ENCODE measurements at regions not wholly inside any gene's neighbourhood (a gene's known extent, or its start where the extent isn't known, plus 50 kb on each side); places are given as distances from the start of the nearest gene placed in this dataset.

- Histone ChIP-seq H3K4me1 (no peaks in the 10 kb centered on the region), H3K27me3 (no peaks in the 10 kb centered on the region), H3K27ac (no peak overlapping the region), H3K4me3 (no peak overlapping the region), H3K36me3 (no peaks in the 10 kb centered on the region), H3K9me3 (peaks cover 0 to 6% (median 0%) of the 10 kb centered on the region in 4 donors)
- no peak for DNase-seq
- TF ChIP-seq CTCF (IDR thresholded peaks at IDR 0.05) (no peak), POLR2A (IDR thresholded peaks at IDR 0.05) (no peak)
Observed at GRCh38 chr13:22980936-22981335, 199.8 kb upstream of the SGCG start.

- DNase-seq = no peak
- no peak overlapping the region for H3K4me3 ChIP-seq
- no peak overlapping the region for H3K27ac ChIP-seq
- H3K4me1 ChIP-seq = no peaks in the 10 kb centered on the region
- no peaks in the 10 kb centered on the region for H3K27me3 ChIP-seq
- TF ChIP-seq POLR2A (IDR thresholded peaks at IDR 0.05) (no peak), CTCF (IDR thresholded peaks at IDR 0.05) (no peak)
- H3K9me3 ChIP-seq = no peaks in the 10 kb centered on the region
- H3K36me3 ChIP-seq = no peaks in the 10 kb centered on the region
Observed at GRCh38 chr13:22993148-22993547, 187.6 kb upstream of the SGCG start.

- TF ChIP-seq CTCF (IDR thresholded peaks at IDR 0.05) = no peak
- no peak for TF ChIP-seq POLR2A (IDR thresholded peaks at IDR 0.05)
- Histone ChIP-seq H3K9me3 (no peaks in the 10 kb centered on the region), H3K4me1 (no peaks in the 10 kb centered on the region), H3K4me3 (no peak overlapping the region), H3K27ac (no peak overlapping the region), H3K36me3 (no peaks in the 10 kb centered on the region), H3K27me3 (no peaks in the 10 kb centered on the region)
- no peak for DNase-seq
Observed at GRCh38 chr13:23003446-23003845, 177.3 kb upstream of the SGCG start.

GRCh38 chr13:23007426-23007825, 173.4 kb upstream of the SGCG start:
- Histone ChIP-seq H3K27ac (no peak overlapping the region), H3K9me3 (no peaks in the 10 kb centered on the region), H3K27me3 (no peaks in the 10 kb centered on the region), H3K4me1 (no peaks in the 10 kb centered on the region), H3K4me3 (no peak overlapping the region), H3K36me3 (no peaks in the 10 kb centered on the region)
- TF ChIP-seq POLR2A (IDR thresholded peaks at IDR 0.05) (no peak), CTCF (IDR thresholded peaks at IDR 0.05) (no peak)
- DNase-seq = no peak

- Histone ChIP-seq H3K36me3 (no peaks in the 10 kb centered on the region), H3K27me3 (no peaks in the 10 kb centered on the region), H3K4me3 (no peak overlapping the region), H3K27ac (no peak overlapping the region), H3K4me1 (no peaks in the 10 kb centered on the region), H3K9me3 (no peaks in the 10 kb centered on the region)
- TF ChIP-seq POLR2A (IDR thresholded peaks at IDR 0.05) (no peak), CTCF (IDR thresholded peaks at IDR 0.05) (no peak)
- DNase-seq = no peak
Observed at GRCh38 chr13:23018143-23018542, 162.6 kb upstream of the SGCG start.

GRCh38 chr13:23020246-23020843, 160.4 kb upstream of the SGCG start:
- Histone ChIP-seq H3K4me3 (no peak overlapping the region), H3K4me1 (no peaks in the 10 kb centered on the region), H3K27ac (no peak overlapping the region), H3K27me3 (no peaks in the 10 kb centered on the region), H3K9me3 (no peaks in the 10 kb centered on the region), H3K36me3 (no peaks in the 10 kb centered on the region)
- DNase-seq = peak in 1 of 3 donors; percentile 72
- TF ChIP-seq CTCF (IDR thresholded peaks at IDR 0.05) = peak in 5 of 6 experiments; percentile 52 to 69 (median 64)
- TF ChIP-seq POLR2A (IDR thresholded peaks at IDR 0.05) = no peak
